Liver (tissue), 7 donors: ENCODE measurements at regions not wholly inside any gene's neighbourhood (a gene's known extent, or its start where the extent isn't known, plus 50 kb on each side); places are given as distances from the start of the nearest gene placed in this dataset.

ENCODE experiments used
- DNase-seq: peaks from one replicate; pipeline ENCODE4 v3.0.0-alpha.2; 2017; ENCODE audit warnings: low spot score
- H3K27ac ChIP-seq, 2 donors: one replicate each; pipeline ENCODE4 v1.7.0; 2013; ENCODE audit warnings: inconsistent platforms in 2 of 2, low read length in 2 of 2, control low read depth in 1 of 2, low read depth in 1 of 2, mild to moderate bottlenecking in 1 of 2
- H3K27me3 ChIP-seq, 4 donors: one replicate each; pipeline versions ENCODE4 v1.6.1 to v1.7.0; 2013; ENCODE audit warnings: low read length in 3 of 4, inconsistent platforms in 1 of 4, mild to moderate bottlenecking in 1 of 4, moderate library complexity in 1 of 4; ENCODE audit not compliant: control insufficient read depth in 4 of 4, insufficient read depth in 4 of 4
- H3K36me3 ChIP-seq, 4 donors: one replicate each; pipeline versions ENCODE4 v1.6.1 to v1.7.0; 2013; ENCODE audit warnings: low read length in 3 of 4, mild to moderate bottlenecking in 3 of 4, low read depth in 1 of 4, moderate library complexity in 1 of 4; ENCODE audit not compliant: control insufficient read depth in 4 of 4, insufficient read depth in 3 of 4
- H3K4me1 ChIP-seq, 4 donors: one replicate each; pipeline versions ENCODE4 v1.6.1 to v1.7.0; 2013; ENCODE audit warnings: low read length in 3 of 4, mild to moderate bottlenecking in 3 of 4, moderate library complexity in 1 of 4; ENCODE audit not compliant: control insufficient read depth in 4 of 4, insufficient read depth in 4 of 4
- H3K4me3 ChIP-seq, 3 donors: one replicate each; pipeline versions ENCODE4 v1.6.1 to v1.7.0; 2013; ENCODE audit warnings: low read length in 3 of 3, control low read depth in 1 of 3, low read depth in 1 of 3, mild to moderate bottlenecking in 1 of 3
- H3K9ac ChIP-seq, 2 donors: one replicate each; pipeline ENCODE4 v1.7.0; 2013; ENCODE audit warnings: low read length in 2 of 2, mild to moderate bottlenecking in 2 of 2, moderate library complexity in 2 of 2, control low read depth in 1 of 2, low read depth in 1 of 2
- H3K9me3 ChIP-seq, 4 donors: one replicate each; pipeline versions ENCODE4 v1.6.1 to v1.7.0; 2013; ENCODE audit warnings: low read length in 3 of 4; ENCODE audit not compliant: control insufficient read depth in 4 of 4
- ATF3 ChIP-seq: IDR thresholded peaks from 2 replicates; pipeline ENCODE4 v1.6.1; 2016; ENCODE audit warnings: antibody characterized with exemption
- EGR1 ChIP-seq, 2 donors: IDR thresholded peaks; 2 replicates each; pipeline ENCODE4 v1.6.1; 2016 to 2018; ENCODE audit warnings: antibody characterized with exemption in 2 of 2, low read depth in 2 of 2
- FOXA1 ChIP-seq: IDR thresholded peaks from 2 replicates; pipeline ENCODE4 v1.6.1; 2016; ENCODE audit warnings: antibody characterized with exemption
- GABPA ChIP-seq, 2 donors: IDR thresholded peaks in 1 of 2; conservative IDR thresholded peaks in 1 of 2; 2 replicates each; pipeline ENCODE4 v1.6.1; 2016; ENCODE audit warnings: antibody characterized with exemption in 2 of 2, mild to moderate bottlenecking in 1 of 2, moderate library complexity in 1 of 2
- HNF4A ChIP-seq, 2 donors: conservative IDR thresholded peaks; 2 replicates each; pipeline ENCODE4 v1.6.1; 2016; ENCODE audit warnings: antibody characterized with exemption in 2 of 2, mild to moderate bottlenecking in 2 of 2
- JUND ChIP-seq, 2 donors: IDR thresholded peaks; 2 replicates each; pipeline ENCODE4 v1.6.1; 2016; ENCODE audit warnings: antibody characterized with exemption in 2 of 2
- NR2F2 ChIP-seq: IDR thresholded peaks from 2 replicates; pipeline ENCODE4 v1.6.1; 2016; ENCODE audit warnings: antibody characterized with exemption
- RAD21 ChIP-seq, 2 donors: IDR thresholded peaks; 2 replicates each; pipeline ENCODE4 v1.6.1; 2016; ENCODE audit warnings: antibody characterized with exemption in 2 of 2, mild to moderate bottlenecking in 2 of 2
- SP1 ChIP-seq: IDR thresholded peaks from 2 replicates; pipeline ENCODE4 v1.6.1; 2018; ENCODE audit warnings: antibody characterized with exemption, mild to moderate bottlenecking
- TAF1 ChIP-seq: conservative IDR thresholded peaks from 2 replicates; pipeline ENCODE4 v1.6.1; 2016; ENCODE audit warnings: antibody characterized with exemption, mild to moderate bottlenecking
- WGBS: extraction: QIAGEN DNeasy Blood & Tissue Kit; methylation state at CpG from one replicate; pipeline ENCODE4 v1.1.7; 2013; 5-methylcytosine and 5-hydroxymethylcytosine counted together
- donor health status: healthy.
- donor health status: healthy.
- donor health status: healthy.
- donor health status: healthy.

GRCh38 chr14:97594306-97594705 lies 797.1 kb downstream of the VRK1 start:
- TF ChIP-seq ATF3, result no peak
- Histone ChIP-seq H3K27ac (no peak overlapping the region), H3K9ac (no peak overlapping the region), H3K4me3 (no peak overlapping the region), H3K27me3 (no peaks in the 10 kb centered on the region), H3K36me3 (no peaks in the 10 kb centered on the region), H3K9me3 (no peaks in the 10 kb centered on the region), H3K4me1 (no peaks in the 10 kb centered on the region)
- 79% methylated on average over 1 of the region's 1 CpG for WGBS
- DNase-seq, result no peak

GRCh38 chr14:97602438-97603117 lies 805.4 kb downstream of the VRK1 start:
- H3K9me3 ChIP-seq, result no peaks in the 10 kb centered on the region
- WGBS, result 52% methylated on average over 13 of the region's 13 CpGs
- no peaks in the 10 kb centered on the region for H3K36me3 ChIP-seq
- no peak overlapping the region for H3K4me3 ChIP-seq
- H3K9ac ChIP-seq, result no peak overlapping the region
- DNase-seq, result no peak
- H3K4me1 ChIP-seq, result no peaks in the 10 kb centered on the region
- TF ChIP-seq HNF4A (conservative IDR thresholded peaks at IDR 0.05) (no peak), SP1 (peak; percentile 6)
- H3K27ac ChIP-seq, result no peak overlapping the region
- H3K27me3 ChIP-seq, result peaks cover 0 to 8% (median 0%) of the 10 kb centered on the region in 4 donors

GRCh38 chr14:97603201-97603600 lies 806.0 kb downstream of the VRK1 start:
- no peak for DNase-seq
- H3K27ac ChIP-seq, result no peak overlapping the region
- no peaks in the 10 kb centered on the region for H3K9me3 ChIP-seq
- no peak for TF ChIP-seq FOXA1
- TF ChIP-seq GABPA (IDR thresholded peaks at IDR 0.05 in 1 of 2, conservative IDR thresholded peaks at IDR 0.05 in 1 of 2), result no peak
- TF ChIP-seq ATF3, result no peak
- no peak for TF ChIP-seq NR2F2
- TF ChIP-seq SP1, result no peak
- no peak for TF ChIP-seq HNF4A (conservative IDR thresholded peaks at IDR 0.05)
- TF ChIP-seq EGR1 (IDR thresholded peaks at IDR 0.05; ENCODE audit: low read depth in 2 of 2), result no peak
- no peak for TF ChIP-seq TAF1
- no peaks in the 10 kb centered on the region for H3K4me1 ChIP-seq
- no peak overlapping the region for H3K4me3 ChIP-seq
- 74% methylated on average over 3 of the region's 3 CpGs for WGBS
- H3K27me3 ChIP-seq, result peaks cover 0 to 10% (median 0%) of the 10 kb centered on the region in 4 donors
- H3K9ac ChIP-seq, result no peak overlapping the region
- no peaks in the 10 kb centered on the region for H3K36me3 ChIP-seq

- H3K27me3 ChIP-seq, result peaks cover 0 to 13% (median 0%) of the 10 kb centered on the region in 4 donors
- H3K9me3 ChIP-seq, result no peaks in the 10 kb centered on the region
- no peak overlapping the region for H3K9ac ChIP-seq
- H3K4me3 ChIP-seq, result no peak overlapping the region
- H3K36me3 ChIP-seq, result no peaks in the 10 kb centered on the region
- 79% methylated on average over 6 of the region's 6 CpGs for WGBS
- H3K27ac ChIP-seq, result no peak overlapping the region
- DNase-seq, result no peak
- TF ChIP-seq RAD21 (IDR thresholded peaks at IDR 0.05) (no peak), JUND (IDR thresholded peaks at IDR 0.05) (no peak), ATF3 (no peak)
- no peaks in the 10 kb centered on the region for H3K4me1 ChIP-seq
Measured at GRCh38 chr14:97604731-97605130, 807.5 kb downstream of the VRK1 start.
